Endothelial cell of umbilical vein (primary cell): ENCODE measurements at regions not wholly inside any gene's neighbourhood (a gene's known extent, or its start where the extent isn't known, plus 50 kb on each side); places are given as distances from the start of the nearest gene placed in this dataset.

Source experiments
- CTCF ChIP-seq, 2 donors: IDR thresholded peaks; 1 replicate in 1 of 2; 2 replicates in 1 of 2; pipeline ENCODE4 v1.5.1; 2011; ENCODE audit warnings: low read length in 2 of 2, mild to moderate bottlenecking in 2 of 2, moderate library complexity in 2 of 2, control low read depth in 1 of 2, inconsistent platforms in 1 of 2, low read depth in 1 of 2; ENCODE audit not compliant: insufficient read depth in 1 of 2; ENCODE audit errors: extremely low read depth in 1 of 2
- EZH2 ChIP-seq: IDR thresholded peaks from 2 replicates; pipeline ENCODE4 v1.6.1; 2012; ENCODE audit warnings: borderline replicate concordance, low read depth, mild to moderate bottlenecking, moderate library complexity, low read length, inconsistent platforms; ENCODE audit not compliant: severe bottlenecking
- FOS ChIP-seq: IDR thresholded peaks from 2 replicates; pipeline ENCODE4 v1.6.1; 2011; ENCODE audit warnings: mild to moderate bottlenecking, low read length, moderate library complexity, borderline replicate concordance; ENCODE audit not compliant: insufficient read depth
- GATA2 ChIP-seq: IDR thresholded peaks from 2 replicates; pipeline ENCODE4 v1.7.0; 2011; ENCODE audit warnings: low read depth, mild to moderate bottlenecking, moderate library complexity, mixed read lengths, low read length; ENCODE audit not compliant: insufficient read length, insufficient read depth
- JUN ChIP-seq: IDR thresholded peaks from 2 replicates; pipeline ENCODE4 v1.6.1; 2011; ENCODE audit warnings: borderline replicate concordance, low read depth; ENCODE audit not compliant: insufficient read length, insufficient read depth
- MYC ChIP-seq: IDR thresholded peaks from one replicate; pipeline ENCODE4 v1.6.1; 2011; ENCODE audit warnings: mild to moderate bottlenecking, low read depth, low read length
- POLR2A ChIP-seq: IDR thresholded peaks from 2 replicates; pipeline ENCODE4 v1.6.1; 2012; ENCODE audit warnings: low read depth, mild to moderate bottlenecking, control low read depth, low read length
- POLR2AphosphoS5 ChIP-seq: IDR thresholded peaks from 2 replicates; pipeline ENCODE4 v1.6.1; 2012; ENCODE audit warnings: low read depth, mild to moderate bottlenecking, control low read depth, low read length, moderate library complexity; ENCODE audit not compliant: insufficient read depth
- TF ChIP-seq, protein P1 (sequence below): IDR thresholded peaks from 2 replicates; pipeline ENCODE4 v1.6.1; 2011; ENCODE audit not compliant: insufficient read depth, insufficient read length

DNA sequence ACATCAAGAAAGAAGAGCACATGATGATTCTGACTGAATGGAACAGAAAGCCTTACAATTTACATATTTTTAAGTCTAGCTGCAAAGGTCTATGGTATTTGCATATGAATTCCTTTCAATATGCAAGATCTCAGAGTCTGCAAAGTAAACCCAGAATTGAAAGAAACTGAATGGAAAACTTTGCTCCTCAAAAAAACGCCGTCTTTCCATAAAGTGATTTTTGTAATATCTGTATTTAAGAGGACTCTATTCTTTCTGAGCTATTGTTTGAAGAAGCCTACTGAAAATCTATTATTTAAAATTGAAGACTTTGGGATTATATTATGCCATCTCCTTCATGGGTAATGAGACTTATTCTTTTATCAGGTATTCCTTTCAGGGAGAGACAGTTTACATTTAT lies 1894.4 kb downstream of the STIM2 start:
- TF ChIP-seq CTCF (IDR thresholded peaks at IDR 0.05; ENCODE audit: extremely low read depth in 1 of 2, insufficient read depth in 1 of 2, low read depth in 1 of 2, low read length in 2 of 2) = no peak
- no peak for TF ChIP-seq POLR2AphosphoS5
- no peak for TF ChIP-seq POLR2A
- no peak for TF ChIP-seq EZH2
- TF ChIP-seq GATA2 = no peak
- TF ChIP-seq, protein P1, sequence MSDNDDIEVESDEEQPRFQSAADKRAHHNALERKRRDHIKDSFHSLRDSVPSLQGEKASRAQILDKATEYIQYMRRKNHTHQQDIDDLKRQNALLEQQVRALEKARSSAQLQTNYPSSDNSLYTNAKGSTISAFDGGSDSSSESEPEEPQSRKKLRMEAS = no peak
- no peak for TF ChIP-seq JUN
- TF ChIP-seq FOS = no peak
- no peak for TF ChIP-seq MYC
